ENCODE measurements at regions not wholly inside any gene's neighbourhood (a gene's known extent, or its start where the extent isn't known, plus 50 kb on each side); places are given as distances from the start of the nearest gene placed in this dataset.

GRCh38 chr1:47510282-47510811, 72.5 kb downstream of the FOXD2 start:
- Histone ChIP-seq H3K9ac (ENCODE audit: low read depth, low read length) (no peak overlapping the region), H3K4me2 (ENCODE audit: low read length) (no peak overlapping the region), H3K4me3 (ENCODE audit: low read length) (no peak overlapping the region), H3K4me1 (ENCODE audit: control insufficient read depth, insufficient read depth, low read length) (no peaks in the 10 kb centered on the region), H3K36me3 (ENCODE audit: insufficient read depth, low read length) (no peaks in the 10 kb centered on the region), H3K9me3 (replicated peaks; ENCODE audit: low read length) (no peaks in the 10 kb centered on the region), H3K27me3 (ENCODE audit: control insufficient read depth, insufficient read depth, low read length) (peaks cover 48% of the 10 kb centered on the region)

- H3K4me3 ChIP-seq (ENCODE audit: low read length) = no peak overlapping the region
- H3K36me3 ChIP-seq (ENCODE audit: insufficient read depth, low read length) = no peaks in the 10 kb centered on the region
- H3K4me2 ChIP-seq (ENCODE audit: low read length) = no peak overlapping the region
- H3K4me1 ChIP-seq (ENCODE audit: control insufficient read depth, insufficient read depth, low read length) = no peaks in the 10 kb centered on the region
- peaks cover 36% of the 10 kb centered on the region for H3K27me3 ChIP-seq (ENCODE audit: control insufficient read depth, insufficient read depth, low read length)
- no peak overlapping the region for H3K9ac ChIP-seq (ENCODE audit: low read depth, low read length)
- no peaks in the 10 kb centered on the region for H3K9me3 ChIP-seq (replicated peaks; ENCODE audit: low read length)
These were observed 74.0 kb downstream of the FOXD2 start for GRCh38 chr1:47511825-47512224.

- Histone ChIP-seq H3K4me3 (ENCODE audit: low read length) (no peak overlapping the region), H3K9ac (ENCODE audit: low read depth, low read length) (no peak overlapping the region), H3K9me3 (replicated peaks; ENCODE audit: low read length) (no peaks in the 10 kb centered on the region), H3K27me3 (ENCODE audit: control insufficient read depth, insufficient read depth, low read length) (peaks cover 24% of the 10 kb centered on the region), H3K4me2 (ENCODE audit: low read length) (no peak overlapping the region), H3K36me3 (ENCODE audit: insufficient read depth, low read length) (no peaks in the 10 kb centered on the region), H3K4me1 (ENCODE audit: control insufficient read depth, insufficient read depth, low read length) (no peaks in the 10 kb centered on the region)
These were observed 75.5 kb downstream of the FOXD2 start for GRCh38 chr1:47513393-47513792.

GRCh38 chr1:47514229-47514628, 76.4 kb downstream of the FOXD2 start:
- Histone ChIP-seq H3K36me3 (ENCODE audit: insufficient read depth, low read length) (no peaks in the 10 kb centered on the region), H3K27me3 (ENCODE audit: control insufficient read depth, insufficient read depth, low read length) (peaks cover 15% of the 10 kb centered on the region), H3K9me3 (replicated peaks; ENCODE audit: low read length) (no peaks in the 10 kb centered on the region), H3K4me2 (ENCODE audit: low read length) (no peak overlapping the region), H3K4me3 (ENCODE audit: low read length) (no peak overlapping the region), H3K4me1 (ENCODE audit: control insufficient read depth, insufficient read depth, low read length) (no peaks in the 10 kb centered on the region), H3K9ac (ENCODE audit: low read depth, low read length) (no peak overlapping the region)

- H3K4me2 ChIP-seq (ENCODE audit: low read length) = no peak overlapping the region
- H3K36me3 ChIP-seq (ENCODE audit: insufficient read depth, low read length) = no peaks in the 10 kb centered on the region
- H3K4me3 ChIP-seq (ENCODE audit: low read length) = no peak overlapping the region
- H3K9me3 ChIP-seq (replicated peaks; ENCODE audit: low read length) = no peaks in the 10 kb centered on the region
- no peak overlapping the region for H3K9ac ChIP-seq (ENCODE audit: low read depth, low read length)
- H3K4me1 ChIP-seq (ENCODE audit: control insufficient read depth, insufficient read depth, low read length) = no peaks in the 10 kb centered on the region
- H3K27me3 ChIP-seq (ENCODE audit: control insufficient read depth, insufficient read depth, low read length) = peaks cover 7% of the 10 kb centered on the region
These were observed 77.4 kb downstream of the FOXD2 start for GRCh38 chr1:47515164-47515789.

- no peaks in the 10 kb centered on the region for H3K36me3 ChIP-seq (ENCODE audit: insufficient read depth, low read length)
- H3K27me3 ChIP-seq (ENCODE audit: control insufficient read depth, insufficient read depth, low read length) = peaks cover 4% of the 10 kb centered on the region
- no peaks in the 10 kb centered on the region for H3K9me3 ChIP-seq (replicated peaks; ENCODE audit: low read length)
- no peaks in the 10 kb centered on the region for H3K4me1 ChIP-seq (ENCODE audit: control insufficient read depth, insufficient read depth, low read length)
- H3K9ac ChIP-seq (ENCODE audit: low read depth, low read length) = no peak overlapping the region
- no peak overlapping the region for H3K4me2 ChIP-seq (ENCODE audit: low read length)
- H3K4me3 ChIP-seq (ENCODE audit: low read length) = no peak overlapping the region
These were observed 80.1 kb downstream of the FOXD2 start for GRCh38 chr1:47517946-47518345.

GRCh38 chr1:47519491-47519890, 81.6 kb downstream of the FOXD2 start:
- Histone ChIP-seq H3K4me1 (ENCODE audit: control insufficient read depth, insufficient read depth, low read length) (no peaks in the 10 kb centered on the region), H3K9me3 (replicated peaks; ENCODE audit: low read length) (no peaks in the 10 kb centered on the region), H3K27me3 (ENCODE audit: control insufficient read depth, insufficient read depth, low read length) (peaks cover 7% of the 10 kb centered on the region), H3K4me3 (ENCODE audit: low read length) (no peak overlapping the region), H3K4me2 (ENCODE audit: low read length) (no peak overlapping the region), H3K9ac (ENCODE audit: low read depth, low read length) (no peak overlapping the region), H3K36me3 (ENCODE audit: insufficient read depth, low read length) (no peaks in the 10 kb centered on the region)

GRCh38 chr1:47519971-47520370, 82.1 kb downstream of the FOXD2 start:
- no peak overlapping the region for H3K4me3 ChIP-seq (ENCODE audit: low read length)
- H3K36me3 ChIP-seq (ENCODE audit: insufficient read depth, low read length) = no peaks in the 10 kb centered on the region
- H3K4me1 ChIP-seq (ENCODE audit: control insufficient read depth, insufficient read depth, low read length) = no peaks in the 10 kb centered on the region
- H3K4me2 ChIP-seq (ENCODE audit: low read length) = no peak overlapping the region
- H3K9ac ChIP-seq (ENCODE audit: low read depth, low read length) = no peak overlapping the region
- no peaks in the 10 kb centered on the region for H3K9me3 ChIP-seq (replicated peaks; ENCODE audit: low read length)
- H3K27me3 ChIP-seq (ENCODE audit: control insufficient read depth, insufficient read depth, low read length) = peaks cover 7% of the 10 kb centered on the region

GRCh38 chr1:47521034-47521881, 83.4 kb downstream of the FOXD2 start:
- H3K4me1 ChIP-seq (ENCODE audit: control insufficient read depth, insufficient read depth, low read length) = no peaks in the 10 kb centered on the region
- no peak overlapping the region for H3K4me3 ChIP-seq (ENCODE audit: low read length)
- H3K4me2 ChIP-seq (ENCODE audit: low read length) = no peak overlapping the region
- H3K9me3 ChIP-seq (replicated peaks; ENCODE audit: low read length) = no peaks in the 10 kb centered on the region
- H3K27me3 ChIP-seq (ENCODE audit: control insufficient read depth, insufficient read depth, low read length) = peaks cover 7% of the 10 kb centered on the region
- H3K36me3 ChIP-seq (ENCODE audit: insufficient read depth, low read length) = no peaks in the 10 kb centered on the region
- no peak overlapping the region for H3K9ac ChIP-seq (ENCODE audit: low read depth, low read length)

- Histone ChIP-seq H3K27me3 (ENCODE audit: control insufficient read depth, insufficient read depth, low read length) (peaks cover 5% of the 10 kb centered on the region), H3K4me2 (ENCODE audit: low read length) (no peak overlapping the region), H3K4me3 (ENCODE audit: low read length) (no peak overlapping the region), H3K9me3 (replicated peaks; ENCODE audit: low read length) (no peaks in the 10 kb centered on the region), H3K4me1 (ENCODE audit: control insufficient read depth, insufficient read depth, low read length) (no peaks in the 10 kb centered on the region), H3K9ac (ENCODE audit: low read depth, low read length) (no peak overlapping the region), H3K36me3 (ENCODE audit: insufficient read depth, low read length) (no peaks in the 10 kb centered on the region)
These were observed 85.3 kb downstream of the FOXD2 start for GRCh38 chr1:47522935-47523834.

GRCh38 chr1:47523835-47524215, 86.0 kb downstream of the FOXD2 start:
- H3K36me3 ChIP-seq (ENCODE audit: insufficient read depth, low read length) = no peaks in the 10 kb centered on the region
- H3K4me3 ChIP-seq (ENCODE audit: low read length) = no peak overlapping the region
- H3K9ac ChIP-seq (ENCODE audit: low read depth, low read length) = no peak overlapping the region
- H3K4me2 ChIP-seq (ENCODE audit: low read length) = no peak overlapping the region
- peaks cover 5% of the 10 kb centered on the region for H3K27me3 ChIP-seq (ENCODE audit: control insufficient read depth, insufficient read depth, low read length)
- peaks cover 5% of the 10 kb centered on the region for H3K9me3 ChIP-seq (replicated peaks; ENCODE audit: low read length)
- H3K4me1 ChIP-seq (ENCODE audit: control insufficient read depth, insufficient read depth, low read length) = no peaks in the 10 kb centered on the region

Data from skeletal muscle satellite cell (primary cell).